ENCODE measurements at regions not wholly inside any gene's neighbourhood (a gene's known extent, or its start where the extent isn't known, plus 50 kb on each side); places are given as distances from the start of the nearest gene placed in this dataset.

- no peaks in the 10 kb centered on the region for H3K4me1 ChIP-seq (ENCODE audit: control insufficient read depth, insufficient read depth, low read length)
- no TSS peak for BruUV-seq (replicated peaks)
- TF ChIP-seq CTCF (IDR thresholded peaks at IDR 0.05) (no peak), REST (IDR thresholded peaks at IDR 0.05; ENCODE audit: insufficient read depth in 1 of 2, low read depth in 2 of 2, low read length in 1 of 2) (no peak), POLR2AphosphoS5 (IDR thresholded peaks at IDR 0.05; ENCODE audit: low read depth, low read length) (no peak), TCF7L2 (IDR thresholded peaks at IDR 0.05; ENCODE audit: low read depth, low read length) (no peak), SIN3A (IDR thresholded peaks at IDR 0.05; ENCODE audit: borderline replicate concordance, insufficient read depth, low read depth, low read length) (no peak)
- H3K9me3 ChIP-seq (ENCODE audit: control insufficient read depth, insufficient read depth, low read depth, low read length), result no peaks in the 10 kb centered on the region
- no peak for DNase-seq (ENCODE audit: low read depth, low spot score)
- H3K4me3 ChIP-seq (ENCODE audit: low read depth in 2 of 2, low read length in 2 of 2), result no peak overlapping the region
- H3K27ac ChIP-seq (ENCODE audit: low read length), result no peak overlapping the region
- in situ Hi-C loops (cut with HindIII; ENCODE audit: low pct_unique_long_range_greater_than_20kb, low sequenced_read_pairs) (no loop called here), intact Hi-C loops (cut with micrococcal nuclease; ENCODE audit: unreplicated experiment) (no loop called here)
- H3K27me3 ChIP-seq (ENCODE audit: control insufficient read depth, insufficient read depth, low read length), result peaks cover 9% of the 10 kb centered on the region; the same call in 1 of the 2 replicates
- ChIA-PET CTCF (no interaction called here), POLR2A (no interaction called here)
- no peak for ATAC-seq
- H3K36me3 ChIP-seq (ENCODE audit: control insufficient read depth, insufficient read depth, low read length), result no peaks in the 10 kb centered on the region
These were observed 417.0 kb downstream of the MAN2A1 start for GRCh38 chr5:110106750-110107149.

GRCh38 chr5:110108520-110108919 is 418.8 kb downstream of the MAN2A1 start:
- Histone ChIP-seq H3K27me3 (ENCODE audit: control insufficient read depth, insufficient read depth, low read length) (peaks cover 9% of the 10 kb centered on the region; the same call in 1 of the 2 replicates), H3K4me3 (ENCODE audit: low read depth in 2 of 2, low read length in 2 of 2) (no peak overlapping the region), H3K27ac (ENCODE audit: low read length) (no peak overlapping the region), H3K36me3 (ENCODE audit: control insufficient read depth, insufficient read depth, low read length) (no peaks in the 10 kb centered on the region), H3K9me3 (ENCODE audit: control insufficient read depth, insufficient read depth, low read depth, low read length) (no peaks in the 10 kb centered on the region), H3K4me1 (ENCODE audit: control insufficient read depth, insufficient read depth, low read length) (no peaks in the 10 kb centered on the region)
- ChIA-PET POLR2A (no interaction called here), CTCF (no interaction called here)
- in situ Hi-C loops (cut with HindIII; ENCODE audit: low pct_unique_long_range_greater_than_20kb, low sequenced_read_pairs) (no loop called here), intact Hi-C loops (cut with micrococcal nuclease; ENCODE audit: unreplicated experiment) (no loop called here)
- DNase-seq (ENCODE audit: low read depth, low spot score) (no peak), ATAC-seq (no peak)
- no peak for TF ChIP-seq SIN3A (IDR thresholded peaks at IDR 0.05; ENCODE audit: borderline replicate concordance, insufficient read depth, low read depth, low read length)
- TF ChIP-seq REST (IDR thresholded peaks at IDR 0.05; ENCODE audit: insufficient read depth in 1 of 2, low read depth in 2 of 2, low read length in 1 of 2), result no peak
- no peak for TF ChIP-seq POLR2AphosphoS5 (IDR thresholded peaks at IDR 0.05; ENCODE audit: low read depth, low read length)
- TF ChIP-seq CTCF (IDR thresholded peaks at IDR 0.05), result no peak
- no peak for TF ChIP-seq TCF7L2 (IDR thresholded peaks at IDR 0.05; ENCODE audit: low read depth, low read length)
- no TSS peak for BruUV-seq (replicated peaks)

Data from Panc1 (cell line).